ENCODE measurements at regions not wholly inside any gene's neighbourhood (a gene's known extent, or its start where the extent isn't known, plus 50 kb on each side); places are given as distances from the start of the nearest gene placed in this dataset.
A peak's percentile ranks its signal among the peaks of the same experiment; 100 is the strongest.

DNA sequence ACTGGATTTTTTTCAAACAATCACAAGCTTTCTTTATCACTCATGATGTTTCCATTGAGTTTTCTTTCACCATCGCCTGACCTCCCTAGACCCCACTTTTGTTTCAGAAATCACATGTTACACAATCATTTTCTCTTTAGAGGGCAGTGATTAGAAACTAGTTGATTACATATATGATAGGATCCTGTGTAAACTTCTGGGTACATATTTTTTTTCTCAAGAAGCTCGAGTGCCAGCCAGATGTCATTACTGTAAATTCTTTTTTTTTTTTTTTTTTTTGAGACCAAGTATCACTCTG is 62.4 kb upstream of the PSMA6 start:
- Mint-ChIP-seq H3K4me1 (ENCODE audit: low read depth in 2 of 2) (peaks cover 13% of the 10 kb centered on the region in 2 donors), H3K9me3 (no peaks in the 10 kb centered on the region), H3K36me3 (ENCODE audit: insufficient read depth) (no peaks in the 10 kb centered on the region), H3K27ac (no peak overlapping the region), H3K4me3 (no peak overlapping the region), H3K27me3 (no peaks in the 10 kb centered on the region)
- DNase-seq (no peak), ATAC-seq (replicated peaks) (peak; percentile 14)

DNA sequence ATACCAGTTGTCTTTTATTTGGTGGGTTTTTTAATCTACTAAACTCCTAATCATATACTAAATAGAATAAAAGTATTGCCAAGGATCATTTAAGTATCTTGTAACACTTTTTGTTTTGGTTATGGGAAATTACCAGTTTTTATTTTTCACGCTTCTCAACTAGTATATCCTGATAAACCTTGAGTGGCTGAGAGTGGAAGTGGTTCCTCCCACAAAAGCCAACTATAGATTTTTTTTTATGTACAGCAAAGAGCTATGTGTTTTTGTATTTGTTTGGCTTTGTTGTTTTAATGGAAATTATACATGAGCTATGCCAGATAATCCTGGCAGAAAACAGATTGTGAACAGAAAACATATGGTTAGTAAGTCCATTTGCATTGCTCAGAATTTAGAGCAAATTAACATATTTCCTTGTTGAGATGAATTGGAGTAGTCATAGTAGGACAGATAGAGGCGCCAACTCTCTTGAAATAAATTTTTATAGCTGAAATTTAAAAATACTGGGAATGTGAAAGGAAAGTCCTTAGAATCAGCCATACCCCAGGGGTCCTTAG is 60.9 kb upstream of the PSMA6 start:
- DNase-seq, result no peak
- Mint-ChIP-seq H3K4me1 (ENCODE audit: low read depth in 2 of 2) (peaks cover 13% of the 10 kb centered on the region in 2 donors), H3K36me3 (ENCODE audit: insufficient read depth) (no peaks in the 10 kb centered on the region), H3K4me3 (no peak overlapping the region), H3K27ac (peak overlapping the region in 1 of 2 donors; percentile 5), H3K9me3 (no peaks in the 10 kb centered on the region), H3K27me3 (no peaks in the 10 kb centered on the region)
- peak; percentile 62 for ATAC-seq (replicated peaks)

DNA sequence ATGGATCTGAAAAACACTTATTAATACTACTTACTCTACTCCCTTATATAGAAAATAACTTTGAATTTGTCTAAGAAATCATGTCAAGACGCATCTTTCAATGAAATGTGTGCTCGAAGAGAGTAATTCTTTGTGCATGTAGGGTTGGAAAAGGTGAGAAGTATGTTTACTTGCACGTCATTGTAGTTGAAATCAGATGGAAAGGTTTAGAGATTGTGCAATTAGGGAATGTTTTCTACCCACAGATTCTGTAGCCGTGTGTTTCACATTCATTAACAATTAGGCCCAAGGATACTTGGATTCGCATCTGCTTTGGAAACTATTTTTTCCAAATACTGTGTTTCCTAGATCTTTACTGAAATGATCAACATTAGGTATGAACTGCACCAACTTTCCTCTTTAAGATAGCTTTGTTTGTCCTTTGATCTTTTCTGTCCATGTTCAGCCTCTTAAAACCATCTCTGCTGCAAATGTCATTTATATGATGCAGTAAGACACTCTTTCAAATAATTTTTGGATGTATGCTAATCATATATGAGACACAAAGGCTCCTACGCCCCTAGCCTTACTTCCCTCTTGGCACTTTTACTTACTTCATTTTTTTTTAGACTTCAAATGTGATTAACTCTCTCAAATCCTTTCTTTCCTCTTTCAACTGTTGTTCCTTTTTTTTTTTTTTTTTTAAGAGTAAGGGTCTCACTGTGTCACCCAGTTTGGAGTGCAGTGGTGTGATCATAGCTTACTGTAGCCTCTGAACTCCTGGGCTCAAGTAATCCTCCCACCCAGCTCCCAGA is 58.0 kb upstream of the PSMA6 start:
- H3K9me3 Mint-ChIP-seq, result no peaks in the 10 kb centered on the region

DNA sequence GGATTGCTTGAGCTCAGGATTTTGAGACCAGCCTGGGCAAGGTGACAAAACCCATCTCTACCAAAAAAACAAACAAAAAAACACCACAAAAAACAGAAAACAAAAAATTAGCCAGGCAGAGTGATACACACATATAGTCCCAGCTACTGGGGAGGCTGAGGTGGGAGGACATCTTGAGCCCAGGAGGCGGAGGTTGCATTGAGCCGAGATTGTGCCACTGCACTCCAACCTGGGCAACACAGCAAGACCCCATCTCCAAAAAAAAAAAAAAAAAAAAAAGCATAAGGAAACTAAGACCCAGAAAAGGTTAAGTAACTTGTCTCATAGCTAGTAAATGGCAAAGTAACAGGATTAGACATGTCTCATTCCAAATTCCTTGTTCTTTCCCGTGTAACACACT is 56.3 kb upstream of the PSMA6 start:
- ATAC-seq (replicated peaks) (no peak), DNase-seq (no peak)
- H3K27ac Mint-ChIP-seq, result peak overlapping the region in 1 of 2 donors; percentile 84
- H3K4me1 Mint-ChIP-seq (ENCODE audit: low read depth in 2 of 2), result peaks cover 6 to 7% of the 10 kb centered on the region in 2 donors
- no peak overlapping the region for H3K4me3 Mint-ChIP-seq
- H3K9me3 Mint-ChIP-seq, result no peaks in the 10 kb centered on the region
- no peaks in the 10 kb centered on the region for H3K27me3 Mint-ChIP-seq
- peaks cover 6% of the 10 kb centered on the region for H3K36me3 Mint-ChIP-seq (ENCODE audit: insufficient read depth)

More for the DNA sequence above, 58.0 kb upstream of the PSMA6 start:
- ATAC-seq (replicated peaks) (no peak), DNase-seq (no peak)
- Mint-ChIP-seq H3K27me3 (no peaks in the 10 kb centered on the region), H3K4me1 (ENCODE audit: low read depth in 2 of 2) (peaks cover 13% of the 10 kb centered on the region in 2 donors), H3K4me3 (no peak overlapping the region), H3K36me3 (ENCODE audit: insufficient read depth) (peaks cover 3% of the 10 kb centered on the region), H3K27ac (no peak overlapping the region)

DNA sequence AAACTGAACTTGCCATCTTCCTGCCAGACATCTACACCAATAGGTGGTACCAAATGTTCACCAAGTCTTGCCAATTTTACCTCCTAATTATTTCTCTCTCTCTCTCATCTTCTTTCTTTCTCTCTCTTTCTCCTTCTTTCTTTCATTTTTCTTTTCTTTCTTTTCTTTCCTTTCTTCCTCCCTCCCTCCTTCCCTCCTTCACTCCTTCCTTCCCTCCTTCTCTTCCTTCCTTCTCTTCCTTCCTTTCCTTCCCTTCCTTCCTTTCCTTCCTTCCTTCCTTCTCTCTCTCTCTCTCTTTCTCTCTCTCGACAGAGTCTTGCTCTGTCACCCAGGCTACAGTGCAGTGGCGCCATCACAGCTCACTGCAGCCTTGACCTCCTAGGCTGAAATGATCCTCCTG is 55.4 kb upstream of the PSMA6 start:
- peaks cover 6% of the 10 kb centered on the region for H3K36me3 Mint-ChIP-seq (ENCODE audit: insufficient read depth)
- peak overlapping the region; percentile 4 to 10 for H3K27ac Mint-ChIP-seq
- H3K4me3 Mint-ChIP-seq, result no peak overlapping the region
- ATAC-seq (replicated peaks), result no peak
- peaks cover 4 to 9% of the 10 kb centered on the region in 2 donors for H3K4me1 Mint-ChIP-seq (ENCODE audit: low read depth in 2 of 2)
- DNase-seq, result no peak
- no peaks in the 10 kb centered on the region for H3K9me3 Mint-ChIP-seq
- H3K27me3 Mint-ChIP-seq, result no peaks in the 10 kb centered on the region

DNA sequence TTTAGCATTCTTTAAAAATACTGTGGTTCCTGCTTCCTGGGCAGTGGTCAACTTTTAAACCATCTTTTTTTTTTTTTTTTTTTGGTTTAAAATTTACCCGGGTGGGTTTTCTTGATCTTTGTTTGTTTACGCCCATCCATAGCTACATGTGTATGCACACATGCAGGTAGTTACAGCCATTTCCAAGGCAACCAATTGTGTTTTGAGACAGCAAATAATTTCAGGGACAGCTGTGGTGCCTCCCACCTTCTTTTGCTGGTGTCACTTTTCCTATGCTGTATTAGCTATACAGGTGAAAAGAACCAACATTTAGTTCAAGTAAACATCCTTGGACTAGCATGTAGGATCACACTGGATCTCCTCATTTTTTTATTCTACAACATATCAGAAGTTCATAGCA is 52.0 kb upstream of the PSMA6 start:
- ATAC-seq (replicated peaks) (peak; percentile 56), DNase-seq (no peak)
- H3K4me3 Mint-ChIP-seq, result no peak overlapping the region
- H3K27me3 Mint-ChIP-seq, result no peaks in the 10 kb centered on the region
- peaks cover 5 to 6% of the 10 kb centered on the region in 2 donors for H3K4me1 Mint-ChIP-seq (ENCODE audit: low read depth in 2 of 2)
- no peak overlapping the region for H3K27ac Mint-ChIP-seq
- H3K9me3 Mint-ChIP-seq, result no peaks in the 10 kb centered on the region
- peaks cover 6% of the 10 kb centered on the region for H3K36me3 Mint-ChIP-seq (ENCODE audit: insufficient read depth)
